ENCODE measurements at regions not wholly inside any gene's neighbourhood (a gene's known extent, or its start where the extent isn't known, plus 50 kb on each side); places are given as distances from the start of the nearest gene placed in this dataset.

- H4K20me1 ChIP-seq (replicated peaks; ENCODE audit: control insufficient read depth, extremely low read depth, insufficient read depth, low read length) = no peaks in the 10 kb centered on the region
- H3K4me1 ChIP-seq (ENCODE audit: control insufficient read depth, extremely low read depth, insufficient read depth, low read length) = no peaks in the 10 kb centered on the region
- FAIRE-seq (no peak), DNase-seq (ENCODE audit: low read depth, low spot score) (no peak)
- H3K27me3 ChIP-seq (ENCODE audit: control insufficient read depth in 2 of 2, insufficient read depth in 2 of 2, low read length in 2 of 2) = peaks cover 0 to 2% of the 10 kb centered on the region in 2 experiments
- H3K27ac ChIP-seq (ENCODE audit: insufficient read depth, low read depth, low read length) = no peak overlapping the region
- H2AFZ ChIP-seq (ENCODE audit: low read depth, low read length) = no peak overlapping the region
- no peak overlapping the region for H3K4me2 ChIP-seq (ENCODE audit: insufficient read depth, low read length)
- ChIA-PET CTCF (no interaction called here), POLR2A (no interaction called here)
- H3K4me3 ChIP-seq (replicated peaks in 1 of 3; ENCODE audit: insufficient read depth in 1 of 3, low read depth in 1 of 3, low read length in 3 of 3) = no peak overlapping the region
- no peaks in the 10 kb centered on the region for H3K9me1 ChIP-seq (replicated peaks; ENCODE audit: control insufficient read depth, extremely low read depth, insufficient read depth, low read length)
- TF ChIP-seq GATA2 (IDR thresholded peaks at IDR 0.05; ENCODE audit: insufficient read depth, insufficient read length, low read depth, low read length) (no peak), POLR2A (IDR thresholded peaks at IDR 0.05; ENCODE audit: low read depth, low read length) (no peak), FOS (IDR thresholded peaks at IDR 0.05; ENCODE audit: borderline replicate concordance, insufficient read depth, low read length) (no peak), MYC (IDR thresholded peaks at IDR 0.05; ENCODE audit: low read depth, low read length) (no peak), POLR2AphosphoS5 (IDR thresholded peaks at IDR 0.05; ENCODE audit: insufficient read depth, low read depth, low read length) (no peak), JUN (IDR thresholded peaks at IDR 0.05; ENCODE audit: borderline replicate concordance, insufficient read depth, insufficient read length, low read depth) (no peak), CTCF (IDR thresholded peaks at IDR 0.05; ENCODE audit: extremely low read depth in 1 of 2, insufficient read depth in 1 of 2, low read depth in 1 of 2, low read length in 2 of 2) (no peak), EZH2 (IDR thresholded peaks at IDR 0.05; ENCODE audit: borderline replicate concordance, low read depth, low read length, severe bottlenecking) (no peak), MAX (IDR thresholded peaks at IDR 0.05; ENCODE audit: insufficient read depth, insufficient read length) (no peak)
- no peaks in the 10 kb centered on the region for H3K36me3 ChIP-seq (ENCODE audit: control insufficient read depth in 2 of 2, extremely low read depth in 1 of 2, insufficient read depth in 2 of 2, low read length in 2 of 2)
- BruUV-seq (replicated peaks) = no TSS peak
- no peaks in the 10 kb centered on the region for H3K9me3 ChIP-seq (replicated peaks; ENCODE audit: control insufficient read depth, insufficient read depth, low read length)
- no peaks in the 10 kb centered on the region for H3K79me2 ChIP-seq (ENCODE audit: control insufficient read depth, insufficient read depth, low read length)
- no peak overlapping the region for H3K9ac ChIP-seq (replicated peaks; ENCODE audit: extremely low read depth, insufficient read depth, low read length)
- intact Hi-C loops (cut with micrococcal nuclease) (no loop called here), dilution Hi-C loops (cut with MboI; ENCODE audit: extremely low pct_ligation_motif_present, low sequenced_read_pairs) (no loop called here)
Observed at GRCh38 chr11:112394304-112394703, 133.6 kb upstream of the PLET1 start.
